ENCODE measurements at regions not wholly inside any gene's neighbourhood (a gene's known extent, or its start where the extent isn't known, plus 50 kb on each side); places are given as distances from the start of the nearest gene placed in this dataset.

DNA sequence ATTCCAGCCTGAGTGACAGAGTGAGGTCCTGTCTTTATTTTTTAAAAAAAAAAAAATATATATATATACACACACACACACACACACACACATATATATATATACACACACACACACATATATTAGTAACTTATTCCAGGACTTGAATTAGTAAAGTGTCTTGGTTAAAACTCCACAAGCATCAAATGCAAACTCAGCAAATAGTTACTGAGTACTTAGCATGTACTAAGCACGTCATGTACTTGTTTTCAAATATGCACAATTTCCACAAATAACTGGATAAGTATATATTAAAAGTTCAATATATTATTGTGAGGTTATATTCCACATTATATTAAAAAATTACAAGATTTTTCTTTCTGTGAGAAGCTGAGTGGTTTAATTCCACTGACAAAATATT, 304.7 kb downstream of the ZEB2 start:
- no peak for DNase-seq (ENCODE audit: low read depth in 2 of 2)

- no peak for DNase-seq (ENCODE audit: low read depth in 2 of 2)
Measured at GRCh38 chr2:144213797-144214196, 306.1 kb downstream of the ZEB2 start.

DNA sequence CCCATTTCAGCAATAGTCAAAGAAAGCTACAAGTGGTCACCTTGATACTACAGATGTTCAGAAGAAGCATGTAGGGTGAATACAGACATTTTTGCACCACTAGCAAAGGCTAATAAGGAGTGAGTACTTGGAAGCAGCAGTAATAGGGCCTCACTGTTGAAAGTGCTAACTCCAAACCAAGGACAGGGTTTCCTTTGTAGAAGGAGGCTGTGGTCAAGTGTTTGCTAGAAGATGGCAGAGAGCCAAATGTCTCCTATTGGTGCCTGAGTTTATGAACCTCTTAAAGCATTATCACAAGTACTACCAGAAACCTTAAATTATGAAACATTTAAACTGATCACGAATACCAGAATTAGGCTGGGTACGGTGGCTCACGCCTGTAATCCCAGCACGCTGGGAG, 308.1 kb downstream of the ZEB2 start:
- DNase-seq (ENCODE audit: low read depth in 2 of 2) = no peak

GRCh38 chr2:144211065-144211464, 308.9 kb downstream of the ZEB2 start:
- no peak for DNase-seq (ENCODE audit: low read depth in 2 of 2)

DNA sequence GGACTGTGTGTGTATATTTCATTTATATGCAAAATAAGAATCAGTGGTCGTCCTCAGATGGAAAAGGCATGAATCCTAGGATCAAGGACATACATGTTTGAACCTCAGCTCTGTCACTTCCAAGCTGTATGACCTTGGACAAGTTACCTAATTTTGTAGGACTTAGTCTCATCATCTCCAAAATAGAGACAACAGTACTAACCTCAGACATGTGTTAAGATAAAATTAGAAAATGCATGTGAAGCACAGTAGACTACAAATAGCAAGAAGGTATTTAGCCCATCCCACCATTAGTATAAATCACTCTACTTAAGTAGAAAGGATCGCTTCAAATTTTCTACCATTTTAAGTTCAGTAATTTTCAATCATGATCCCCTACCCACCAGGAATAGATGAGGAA, 309.8 kb downstream of the ZEB2 start:
- DNase-seq (ENCODE audit: low read depth in 2 of 2) = no peak

DNA sequence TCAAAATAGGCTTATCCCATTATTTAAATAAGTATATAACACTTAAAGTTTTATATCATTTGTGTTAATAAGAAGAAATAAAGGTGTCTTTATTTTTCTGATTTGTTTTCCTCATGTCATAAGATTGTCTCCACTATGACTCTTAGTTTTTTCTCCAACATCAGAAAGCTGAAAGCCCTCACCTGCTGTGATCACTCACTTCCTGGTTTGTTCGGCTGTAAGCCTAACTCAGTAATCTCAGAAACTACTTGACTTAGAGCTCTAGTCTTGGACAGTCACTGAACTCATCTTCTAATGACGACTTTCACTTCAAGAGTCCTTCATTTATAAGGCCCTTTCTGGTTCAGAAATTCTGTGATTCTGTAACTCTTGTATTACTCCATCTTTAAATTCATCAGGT, 311.0 kb downstream of the ZEB2 start:
- no peak for DNase-seq (ENCODE audit: low read depth in 2 of 2)

- DNase-seq (ENCODE audit: low read depth in 2 of 2) = no peak
Measured at GRCh38 chr2:144206019-144206418, 313.9 kb downstream of the ZEB2 start.

DNA sequence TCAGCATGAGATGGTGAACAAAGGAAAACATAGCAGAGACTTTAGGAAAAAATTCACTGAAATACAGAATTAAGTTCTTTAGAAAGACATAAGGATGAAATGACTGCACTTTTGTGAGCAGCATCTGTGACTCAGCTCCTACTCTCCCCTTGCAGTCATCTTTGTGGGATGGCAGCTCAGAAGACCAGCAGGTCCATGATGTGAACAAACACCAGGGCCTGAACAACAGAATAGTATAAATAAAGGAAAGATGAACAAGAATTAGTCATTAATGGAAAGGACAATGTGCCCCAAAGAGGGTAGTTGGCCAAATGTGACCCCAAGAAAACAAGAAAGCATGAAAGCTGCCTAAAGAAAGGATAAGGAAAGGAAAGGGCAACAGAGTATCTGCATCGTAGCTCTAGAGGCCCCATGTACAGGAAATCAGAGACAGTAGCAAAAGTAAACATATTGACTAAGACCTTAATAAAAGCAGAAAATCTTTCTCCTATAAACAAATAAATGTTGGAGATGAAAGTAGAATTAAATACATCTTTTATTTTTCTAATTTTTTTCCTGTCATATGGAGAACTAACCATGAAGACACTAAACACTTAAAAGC, 318.0 kb downstream of the ZEB2 start:
- DNase-seq (ENCODE audit: low read depth in 2 of 2) = no peak

DNA sequence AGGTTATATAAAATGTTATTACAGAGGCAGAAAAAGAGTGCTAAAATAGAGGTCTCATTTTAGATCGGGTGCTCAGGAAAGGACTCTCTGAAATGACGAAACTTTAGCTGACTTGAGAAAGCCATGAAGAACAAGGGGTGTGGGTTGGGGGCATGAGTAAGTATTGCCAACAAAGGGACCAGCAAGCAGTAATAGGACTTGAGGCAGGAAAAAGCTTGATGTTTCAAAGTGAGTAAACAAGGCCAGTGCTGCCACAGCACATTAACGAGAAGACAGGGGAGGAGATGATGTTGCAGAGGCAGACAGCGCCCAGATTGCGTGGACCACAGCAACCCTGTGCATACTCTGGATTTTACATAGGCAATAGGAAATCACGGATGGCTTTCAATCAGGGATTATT, 318.8 kb downstream of the ZEB2 start:
- no peak for DNase-seq (ENCODE audit: low read depth in 2 of 2)

DNA sequence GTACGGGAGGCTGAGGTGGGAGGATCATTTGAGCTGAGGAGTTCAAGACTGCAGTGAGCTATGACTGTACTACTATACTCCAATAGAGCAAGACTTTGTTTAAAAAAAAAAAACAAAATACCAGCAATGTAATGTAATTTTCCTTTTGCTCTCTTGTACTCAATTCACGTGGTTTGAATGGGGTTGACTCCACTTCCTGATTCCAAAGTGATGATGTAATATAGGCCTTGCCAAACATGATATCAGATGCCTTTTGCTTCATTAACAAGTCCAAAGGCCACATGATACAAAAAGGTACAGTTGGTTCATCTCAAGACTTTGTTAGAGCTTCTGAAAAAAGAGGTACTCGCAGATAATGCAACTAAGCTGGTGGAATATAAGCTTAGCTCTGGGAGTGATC, 321.8 kb downstream of the ZEB2 start:
- DNase-seq (ENCODE audit: low read depth in 2 of 2) = no peak

GRCh38 chr2:144194326-144195071, 325.4 kb downstream of the ZEB2 start:
- no peak for DNase-seq (ENCODE audit: low read depth in 2 of 2)

GRCh38 chr2:144190908-144191605, 328.9 kb downstream of the ZEB2 start:
- no peak for DNase-seq (ENCODE audit: low read depth in 2 of 2)

DNA sequence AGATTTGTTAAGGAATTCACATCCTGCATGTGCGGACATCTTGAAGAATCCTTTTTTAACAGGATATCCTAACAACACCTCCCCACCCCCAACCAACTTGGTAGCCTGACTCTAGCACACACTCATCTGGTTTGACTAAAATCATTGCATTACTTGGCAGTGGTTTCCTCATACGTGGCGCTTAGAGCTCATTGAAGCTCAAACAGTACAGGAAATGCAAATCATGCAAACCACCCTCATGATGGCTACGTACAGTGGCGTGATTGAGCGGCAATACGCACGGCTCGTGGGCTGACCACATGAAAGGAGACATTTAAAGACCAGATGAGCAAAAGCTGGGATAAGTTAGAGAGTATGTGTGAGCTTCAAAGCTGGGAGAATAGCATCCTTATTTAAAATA, 336.2 kb downstream of the ZEB2 start:
- DNase-seq (ENCODE audit: low read depth in 2 of 2) = peak; percentile 55 to 73

GRCh38 chr2:144181001-144181400, 338.9 kb downstream of the ZEB2 start:
- no peak for DNase-seq (ENCODE audit: low read depth in 2 of 2)

DNA sequence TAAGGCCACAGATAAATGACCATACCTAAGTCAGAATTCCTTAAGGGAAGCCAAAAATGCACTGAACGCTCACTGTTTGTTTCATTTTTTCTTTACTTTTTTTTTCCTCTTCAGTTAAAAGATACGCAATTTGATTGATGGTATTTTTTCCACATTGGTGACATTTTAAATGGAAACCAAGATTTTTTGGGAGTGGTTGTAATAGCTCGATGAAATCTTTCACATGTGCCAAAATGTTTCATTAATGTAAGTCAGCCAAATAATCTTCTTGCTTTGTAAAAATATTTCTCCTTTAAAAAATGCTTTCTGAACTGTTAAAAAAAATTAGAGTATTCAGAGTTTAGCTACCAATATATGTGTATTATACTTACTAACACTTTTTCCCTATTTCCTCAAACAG, 339.8 kb downstream of the ZEB2 start:
- no peak for DNase-seq (ENCODE audit: low read depth in 2 of 2)

GRCh38 chr2:144170179-144170578, 349.7 kb downstream of the ZEB2 start:
- DNase-seq (ENCODE audit: low read depth in 2 of 2) = no peak

- DNase-seq (ENCODE audit: low read depth in 2 of 2) = no peak
Measured at GRCh38 chr2:144166743-144167142, 353.2 kb downstream of the ZEB2 start.

DNA sequence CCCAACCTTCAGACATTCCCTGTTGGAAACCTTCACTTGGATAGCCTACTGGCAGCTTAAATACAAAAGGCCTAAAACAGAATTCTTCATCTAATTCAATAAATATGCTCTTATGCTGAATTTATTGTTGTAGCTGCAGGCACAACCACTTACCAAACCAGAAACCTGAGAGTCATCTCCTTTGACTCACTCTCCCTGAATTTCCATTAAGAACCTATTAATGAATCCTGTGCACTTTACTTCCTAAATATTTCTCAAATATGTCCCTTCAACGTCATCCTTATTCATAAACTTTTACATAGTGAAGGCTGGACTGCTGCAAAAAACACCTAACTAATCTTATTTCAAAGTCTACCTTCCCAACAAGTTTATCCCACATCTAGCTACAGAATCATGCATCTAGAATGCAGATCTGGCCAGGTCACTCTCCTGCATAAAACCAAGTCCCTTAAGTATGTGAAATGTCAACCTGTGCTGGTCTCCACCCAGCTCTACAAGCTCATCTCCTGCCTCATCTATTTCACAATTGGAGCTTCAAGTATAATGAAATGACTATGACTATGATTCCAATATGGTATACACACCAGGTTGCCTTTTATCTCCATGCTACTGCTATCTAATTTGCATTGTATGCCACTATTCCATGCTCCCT, 354.2 kb downstream of the ZEB2 start:
- DNase-seq (ENCODE audit: low read depth in 2 of 2) = no peak

DNA sequence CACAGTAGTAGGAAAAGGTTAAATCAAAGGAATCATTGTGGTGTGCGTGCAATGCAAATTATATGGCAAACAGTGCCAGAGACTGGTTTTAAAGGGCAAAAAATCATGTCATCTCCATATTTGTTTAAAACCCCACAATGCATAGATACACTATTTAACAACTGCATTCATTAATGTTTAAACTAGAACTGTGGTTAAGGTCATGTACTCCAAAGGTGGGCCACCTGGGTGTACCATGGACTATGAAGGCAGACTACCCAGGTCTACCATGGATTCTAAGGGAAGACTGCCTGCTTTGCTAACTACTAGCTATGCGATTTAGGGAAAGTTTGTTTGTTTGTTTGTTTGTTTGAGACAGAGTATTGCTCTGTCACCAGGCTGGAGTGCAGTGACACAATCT, 356.3 kb downstream of the ZEB2 start:
- no peak for DNase-seq (ENCODE audit: low read depth in 2 of 2)

GRCh38 chr2:144162652-144163051, 357.3 kb downstream of the ZEB2 start:
- DNase-seq (ENCODE audit: low read depth in 2 of 2) = peak in 1 of 2 donors; percentile 15

GRCh38 chr2:144161061-144161460, 358.9 kb downstream of the ZEB2 start:
- no peak for DNase-seq (ENCODE audit: low read depth in 2 of 2)

- DNase-seq (ENCODE audit: low read depth in 2 of 2) = no peak
Measured at GRCh38 chr2:144159240-144159639, 360.7 kb downstream of the ZEB2 start.

DNA sequence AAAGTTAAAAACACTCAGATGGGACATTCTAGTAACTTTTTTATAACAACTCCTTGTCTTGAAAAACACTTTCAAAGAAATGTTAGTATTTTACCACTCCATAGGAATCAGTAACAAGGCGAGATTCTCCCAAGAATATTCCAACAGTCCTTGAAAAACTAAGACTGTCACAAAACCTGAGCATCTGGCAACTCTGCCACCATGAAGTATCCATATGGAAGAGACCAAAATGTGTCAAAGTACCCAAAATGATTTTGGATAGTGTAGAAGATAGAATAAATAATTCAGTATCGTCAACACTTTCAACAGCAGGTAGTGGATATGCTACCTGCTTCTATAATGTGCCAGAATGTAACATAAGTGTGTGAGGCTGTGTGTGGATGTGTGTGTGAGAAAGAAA, 361.8 kb downstream of the ZEB2 start:
- DNase-seq (ENCODE audit: low read depth in 2 of 2) = no peak

All from stimulated activated CD8-positive, alpha-beta memory T cell treated with anti-CD3 and anti-CD28 coated beads, Interleukin-15, amount 100 ng/mL, for 4 hours (primary cell).